ENCODE measurements at regions not wholly inside any gene's neighbourhood (a gene's known extent, or its start where the extent isn't known, plus 50 kb on each side); places are given as distances from the start of the nearest gene placed in this dataset.

GRCh38 chr11:129319751-129320150 is 55.9 kb upstream of the BARX2 start:
- Histone ChIP-seq H3K4me1 (peaks cover 85% of the 10 kb centered on the region), H3K9me3 (no peaks in the 10 kb centered on the region), H3K4me3 (no peak overlapping the region), H3K27me3 (ENCODE audit: low read depth) (no peaks in the 10 kb centered on the region), H3K36me3 (no peaks in the 10 kb centered on the region), H3K27ac (no peak overlapping the region)
- TF ChIP-seq, protein P1, sequence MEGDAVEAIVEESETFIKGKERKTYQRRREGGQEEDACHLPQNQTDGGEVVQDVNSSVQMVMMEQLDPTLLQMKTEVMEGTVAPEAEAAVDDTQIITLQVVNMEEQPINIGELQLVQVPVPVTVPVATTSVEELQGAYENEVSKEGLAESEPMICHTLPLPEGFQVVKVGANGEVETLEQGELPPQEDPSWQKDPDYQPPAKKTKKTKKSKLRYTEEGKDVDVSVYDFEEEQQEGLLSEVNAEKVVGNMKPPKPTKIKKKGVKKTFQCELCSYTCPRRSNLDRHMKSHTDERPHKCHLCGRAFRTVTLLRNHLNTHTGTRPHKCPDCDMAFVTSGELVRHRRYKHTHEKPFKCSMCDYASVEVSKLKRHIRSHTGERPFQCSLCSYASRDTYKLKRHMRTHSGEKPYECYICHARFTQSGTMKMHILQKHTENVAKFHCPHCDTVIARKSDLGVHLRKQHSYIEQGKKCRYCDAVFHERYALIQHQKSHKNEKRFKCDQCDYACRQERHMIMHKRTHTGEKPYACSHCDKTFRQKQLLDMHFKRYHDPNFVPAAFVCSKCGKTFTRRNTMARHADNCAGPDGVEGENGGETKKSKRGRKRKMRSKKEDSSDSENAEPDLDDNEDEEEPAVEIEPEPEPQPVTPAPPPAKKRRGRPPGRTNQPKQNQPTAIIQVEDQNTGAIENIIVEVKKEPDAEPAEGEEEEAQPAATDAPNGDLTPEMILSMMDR (IDR thresholded peaks at IDR 0.05), result no peak
- intact Hi-C loops (cut with DNase I), result no loop called here
- ATAC-seq (no peak), DNase-seq (no peak)

- H3K36me3 ChIP-seq, result no peaks in the 10 kb centered on the region
- no peak overlapping the region for H3K27ac ChIP-seq
- peaks cover 81% of the 10 kb centered on the region for H3K4me1 ChIP-seq
- TF ChIP-seq, protein P1 (IDR thresholded peaks at IDR 0.05), result no peak
- no peaks in the 10 kb centered on the region for H3K27me3 ChIP-seq (ENCODE audit: low read depth)
- ATAC-seq, result no peak
- no peak for DNase-seq
- H3K4me3 ChIP-seq, result no peak overlapping the region
- H3K9me3 ChIP-seq, result no peaks in the 10 kb centered on the region
- intact Hi-C loops (cut with DNase I), result no loop called here
Measured at GRCh38 chr11:129319201-129319600, 56.4 kb upstream of the BARX2 start.

GRCh38 chr11:129317571-129317970 is 58.1 kb upstream of the BARX2 start:
- ATAC-seq, result peak; percentile 85 to 89
- H3K27me3 ChIP-seq (ENCODE audit: low read depth), result no peaks in the 10 kb centered on the region
- peak overlapping the region; percentile 73 for H3K27ac ChIP-seq
- no peak for DNase-seq
- H3K4me1 ChIP-seq, result peaks cover 74% of the 10 kb centered on the region
- H3K4me3 ChIP-seq, result no peak overlapping the region
- TF ChIP-seq, protein P1 (IDR thresholded peaks at IDR 0.05), result no peak
- no peaks in the 10 kb centered on the region for H3K36me3 ChIP-seq
- intact Hi-C loops (cut with DNase I), result no loop called here
- no peaks in the 10 kb centered on the region for H3K9me3 ChIP-seq

- Histone ChIP-seq H3K9me3 (no peaks in the 10 kb centered on the region), H3K27me3 (ENCODE audit: low read depth) (no peaks in the 10 kb centered on the region), H3K36me3 (no peaks in the 10 kb centered on the region), H3K4me1 (peaks cover 71% of the 10 kb centered on the region), H3K27ac (peak overlapping the region; percentile 68), H3K4me3 (no peak overlapping the region)
- TF ChIP-seq, protein P1 (IDR thresholded peaks at IDR 0.05), result no peak
- DNase-seq (no peak), ATAC-seq (no peak)
- intact Hi-C loops (cut with DNase I), result no loop called here
Measured at GRCh38 chr11:129316781-129317180, 58.9 kb upstream of the BARX2 start.

DNA sequence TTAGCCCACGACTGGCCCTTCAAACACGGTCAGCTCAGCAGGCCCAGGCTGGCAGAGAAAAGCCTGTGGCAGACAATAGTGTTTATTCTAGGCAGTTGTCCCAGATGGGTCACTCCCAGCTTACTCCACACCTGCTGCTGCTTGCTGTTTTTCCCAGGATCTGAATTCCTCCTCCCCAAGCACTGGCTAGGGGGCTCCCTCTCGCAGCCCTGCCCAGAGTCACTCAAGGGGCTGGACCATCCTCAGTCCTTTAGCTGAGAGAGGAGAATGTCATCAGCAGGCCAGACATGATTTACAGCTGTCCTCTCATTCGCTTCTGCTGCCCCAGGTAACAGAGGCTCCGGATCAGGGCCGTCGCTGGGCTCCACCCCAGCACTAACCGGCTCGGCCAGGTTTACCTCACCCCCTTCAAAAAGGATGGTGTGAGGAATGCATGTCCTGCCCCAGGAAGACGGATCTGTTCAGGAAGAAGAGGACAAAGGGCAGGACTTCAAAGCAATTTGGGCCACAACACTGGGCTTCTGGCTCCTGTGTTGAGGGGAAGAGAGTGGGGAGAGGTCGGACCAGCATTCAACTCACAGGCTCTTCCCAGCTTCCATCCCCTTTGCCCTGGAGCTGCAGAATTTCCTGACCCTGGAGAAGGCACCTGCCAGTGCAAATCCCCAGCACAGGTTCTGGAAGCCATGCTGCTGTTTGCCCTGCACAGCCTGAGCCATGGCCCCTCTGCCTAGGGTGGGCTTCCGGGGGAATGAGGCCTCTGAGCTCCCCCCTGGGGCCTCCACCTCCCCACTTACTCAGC is 59.7 kb upstream of the BARX2 start:
- Histone ChIP-seq H3K4me1 (peaks cover 70% of the 10 kb centered on the region), H3K36me3 (no peaks in the 10 kb centered on the region), H3K4me3 (no peak overlapping the region), H3K27me3 (ENCODE audit: low read depth) (no peaks in the 10 kb centered on the region), H3K9me3 (no peaks in the 10 kb centered on the region), H3K27ac (peak overlapping the region; percentile 68)
- peak; percentile 73 to 85 for ATAC-seq
- TF ChIP-seq, protein P1 (IDR thresholded peaks at IDR 0.05), result no peak
- peak; percentile 68 for DNase-seq
- intact Hi-C loops (cut with DNase I), result no loop called here

All from lower lobe of right lung (tissue), 2 donors.